Dedifferentiated amniotic fluid mesenchymal stem cell (primary cell): ENCODE measurements at regions not wholly inside any gene's neighbourhood (a gene's known extent, or its start where the extent isn't known, plus 50 kb on each side); places are given as distances from the start of the nearest gene placed in this dataset.

ENCODE experiments used
- DNase-seq: peaks from one replicate; pipeline ENCODE4 v3.0.0-alpha.2; 2016; ENCODE audit errors: extremely low spot score

DNA sequence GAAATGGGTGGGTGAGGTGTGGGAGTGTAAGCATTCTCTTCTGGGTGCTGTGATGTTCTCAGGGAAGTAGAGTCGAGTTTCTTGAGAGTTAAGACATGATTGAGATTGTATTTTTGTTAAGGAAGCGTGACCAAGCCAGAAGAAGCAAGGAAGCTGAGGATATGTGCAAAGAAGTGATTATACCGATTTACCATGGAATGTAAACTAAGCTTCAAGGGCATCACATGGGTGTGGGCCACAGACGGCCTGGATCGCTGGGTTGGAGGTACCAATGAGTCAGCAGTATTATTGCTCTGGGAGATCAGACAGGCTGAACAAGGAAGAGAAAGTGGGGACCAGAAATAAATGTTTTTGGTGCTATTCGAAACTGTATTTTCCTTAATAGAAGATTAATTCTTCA is 184.1 kb upstream of the GMDS start:
- peak; percentile 85 for DNase-seq

DNA sequence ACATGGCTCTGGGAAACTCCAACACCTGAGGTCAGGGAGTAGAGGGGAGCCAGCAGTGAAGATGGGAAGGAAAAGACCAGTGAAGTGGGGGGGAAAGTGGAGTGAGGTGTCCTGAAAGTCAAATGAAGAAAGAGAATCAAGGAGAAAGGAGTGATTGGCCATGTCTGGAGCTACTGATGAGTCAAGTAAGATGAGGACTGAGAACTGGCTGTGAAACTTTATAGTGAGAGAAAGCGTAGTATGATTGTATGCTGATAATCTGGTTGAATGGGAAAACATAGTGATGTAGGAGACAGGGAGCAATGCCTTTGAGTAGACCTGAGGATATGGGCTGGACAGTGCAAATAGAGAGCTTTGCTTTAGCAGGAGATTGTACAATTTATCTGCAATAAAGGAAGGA is 183.6 kb upstream of the GMDS start:
- peak; percentile 39 for DNase-seq

DNA sequence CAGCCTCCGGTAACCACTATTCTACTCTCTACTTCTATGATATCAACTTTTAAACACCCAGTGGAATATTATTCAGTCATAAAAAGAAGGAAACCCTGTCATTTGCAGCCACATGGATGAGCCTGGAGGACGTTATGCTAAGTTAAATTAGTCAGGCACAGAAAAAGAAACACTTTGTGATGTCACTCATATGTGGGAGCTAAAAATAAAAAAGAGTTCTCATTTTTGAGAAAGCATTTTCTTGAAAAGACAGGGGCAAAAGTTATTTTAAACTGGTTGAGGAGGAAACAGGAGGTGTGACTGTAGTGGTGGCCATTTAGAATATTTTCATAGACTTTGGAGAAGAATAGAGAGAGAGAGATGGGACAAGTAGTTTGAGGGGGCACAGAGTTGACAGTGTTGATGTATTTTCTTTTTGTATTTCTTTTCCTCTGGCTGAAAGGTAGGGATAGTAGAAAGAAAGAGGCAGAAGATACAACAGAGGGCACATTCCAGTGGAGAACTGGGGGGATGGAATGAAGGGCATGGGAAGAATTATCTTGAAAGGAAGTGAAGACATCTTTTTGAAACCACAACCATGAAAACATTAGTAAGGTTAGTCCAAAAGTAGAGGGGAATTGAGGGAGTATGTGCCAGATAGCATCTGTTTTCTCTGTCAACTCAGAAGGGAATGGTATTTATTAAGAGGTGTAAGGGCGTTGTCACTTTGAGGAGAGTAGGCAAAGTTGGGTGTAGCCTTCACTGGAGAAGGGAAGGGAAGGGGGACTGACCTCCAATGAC is 181.3 kb upstream of the GMDS start:
- DNase-seq, result peak; percentile 26

DNA sequence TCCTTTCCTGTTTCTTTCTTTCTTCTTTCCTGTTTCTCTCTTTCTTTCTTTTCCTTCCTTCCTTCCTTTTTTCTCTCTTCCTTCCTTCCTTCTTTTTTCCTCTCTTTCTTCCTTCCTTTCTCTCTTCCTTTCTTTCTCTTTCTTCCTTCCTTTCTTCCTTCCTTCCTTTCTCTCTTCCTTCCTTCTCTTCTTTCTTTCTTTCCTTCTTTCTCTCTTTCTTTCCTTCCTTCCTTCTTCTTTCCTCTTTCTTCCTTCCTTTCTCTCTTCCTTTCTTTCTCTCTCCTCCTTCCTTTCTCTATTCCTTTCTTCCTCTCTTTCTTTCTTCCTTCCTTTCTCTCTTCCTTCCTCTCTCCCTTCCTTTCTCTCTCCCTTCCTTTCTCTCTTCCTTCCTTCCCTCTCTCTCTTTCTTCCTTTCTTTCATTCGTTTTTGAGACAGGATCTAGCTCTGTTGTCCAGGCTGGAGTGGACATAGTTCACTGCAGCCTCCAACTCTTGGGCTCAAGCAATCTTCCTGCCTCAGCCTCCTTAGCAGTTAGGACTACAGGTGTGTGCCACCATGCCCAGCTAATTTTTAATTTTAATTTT is 170.8 kb upstream of the GMDS start:
- no peak for DNase-seq

DNA sequence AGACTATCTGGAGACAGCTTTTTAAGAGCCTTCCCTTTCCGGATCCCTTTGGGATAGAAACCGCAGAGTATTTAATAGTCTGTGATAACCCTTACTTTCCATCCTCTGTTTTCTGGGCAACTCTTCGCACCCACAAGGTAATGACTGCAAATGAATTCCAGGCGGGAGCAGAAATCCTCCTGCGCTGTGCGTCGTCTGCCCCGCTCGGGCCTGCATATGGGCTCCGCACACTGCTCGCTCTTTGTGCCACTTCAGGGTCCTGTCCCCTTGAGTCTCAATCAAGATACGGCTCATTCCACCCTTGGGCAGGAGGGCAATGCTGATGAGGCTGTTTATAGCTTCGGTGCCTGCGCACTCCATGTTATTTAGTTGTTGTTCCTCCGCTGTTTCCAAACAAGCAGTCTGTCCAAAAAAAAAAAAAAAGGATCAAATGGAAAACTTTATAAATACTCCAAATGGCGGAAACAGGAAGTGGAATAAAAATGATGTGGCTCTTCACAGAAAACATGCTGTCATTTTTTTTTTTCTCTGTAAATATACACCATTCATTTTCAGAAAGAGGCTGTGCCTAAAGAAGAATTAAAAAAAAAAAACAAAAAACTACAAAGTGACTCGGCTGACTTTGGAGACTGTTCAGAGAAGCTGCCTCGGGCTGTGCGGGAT is 169.6 kb upstream of the GMDS start:
- DNase-seq, result no peak

DNA sequence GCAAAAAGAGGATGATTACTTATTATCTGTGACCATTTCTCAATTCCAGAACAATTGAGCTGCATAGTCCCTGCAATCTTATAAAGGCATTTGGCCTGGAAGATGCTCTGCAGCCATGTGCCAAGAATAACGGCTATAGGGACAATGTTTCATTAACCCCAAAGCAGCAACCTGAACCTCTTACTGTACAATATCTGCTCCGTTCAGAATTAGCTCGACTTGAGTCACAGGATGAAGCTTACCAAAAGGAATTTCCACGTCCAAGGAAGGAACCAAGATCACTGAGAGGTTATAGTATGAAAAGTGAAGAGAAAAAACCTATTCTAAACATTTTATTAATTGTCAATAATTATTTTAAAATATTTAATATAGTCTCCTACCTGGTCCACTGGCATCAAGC is 167.3 kb upstream of the GMDS start:
- DNase-seq, result peak; percentile 32

DNA sequence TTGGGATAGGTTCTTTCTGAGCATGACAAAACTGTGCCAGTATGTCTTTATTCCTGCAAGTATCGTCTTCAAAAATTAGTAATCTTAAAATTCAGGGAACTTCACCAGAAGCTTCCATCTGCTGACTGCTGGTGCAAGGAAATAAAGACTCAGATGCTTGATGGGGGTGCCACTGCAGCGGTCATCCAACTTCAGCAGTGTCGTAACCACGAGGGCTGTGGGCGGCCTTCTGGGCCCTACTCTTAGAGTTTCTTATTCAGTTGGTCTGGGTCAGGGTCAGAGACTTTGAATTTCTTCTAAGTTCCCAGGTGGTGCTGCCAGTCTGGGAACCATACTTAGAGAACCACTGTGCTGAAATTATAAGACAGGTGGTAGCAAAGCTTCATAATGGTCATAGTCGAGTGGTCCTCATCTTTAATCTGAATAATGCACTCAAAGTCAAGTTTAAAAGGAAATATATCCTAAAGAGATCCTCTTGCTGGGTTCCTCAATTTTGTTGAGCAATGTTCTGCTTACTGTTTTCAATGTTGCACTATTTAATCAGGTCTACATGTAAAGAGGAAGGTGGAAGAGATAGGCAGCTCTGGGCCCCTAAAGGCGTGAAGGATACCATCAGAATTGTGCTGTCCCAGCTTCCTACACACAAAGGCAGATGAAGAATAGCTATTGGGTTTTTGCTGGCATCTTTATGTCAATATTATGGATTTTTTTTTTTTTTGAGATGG is 165.4 kb upstream of the GMDS start:
- no peak for DNase-seq

DNA sequence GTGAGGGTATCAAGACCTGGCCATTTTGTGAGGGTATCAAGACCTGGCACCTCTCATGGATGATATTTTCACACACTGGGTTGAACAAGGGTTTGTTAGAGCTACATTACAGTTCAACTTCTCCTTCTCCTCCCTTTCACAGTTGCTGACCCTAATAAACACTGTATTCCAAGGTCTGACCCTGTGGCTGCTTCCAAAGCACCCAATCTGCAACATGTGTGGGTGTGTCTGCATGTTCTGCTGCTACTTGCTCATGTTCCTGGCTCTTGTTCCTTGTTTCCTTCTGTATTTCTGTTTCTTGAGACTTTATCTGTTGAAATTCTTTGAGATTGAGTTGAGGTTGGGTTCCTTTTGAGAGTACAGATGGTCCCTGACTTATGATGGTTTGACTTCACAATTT is 162.1 kb upstream of the GMDS start:
- DNase-seq, result no peak

DNA sequence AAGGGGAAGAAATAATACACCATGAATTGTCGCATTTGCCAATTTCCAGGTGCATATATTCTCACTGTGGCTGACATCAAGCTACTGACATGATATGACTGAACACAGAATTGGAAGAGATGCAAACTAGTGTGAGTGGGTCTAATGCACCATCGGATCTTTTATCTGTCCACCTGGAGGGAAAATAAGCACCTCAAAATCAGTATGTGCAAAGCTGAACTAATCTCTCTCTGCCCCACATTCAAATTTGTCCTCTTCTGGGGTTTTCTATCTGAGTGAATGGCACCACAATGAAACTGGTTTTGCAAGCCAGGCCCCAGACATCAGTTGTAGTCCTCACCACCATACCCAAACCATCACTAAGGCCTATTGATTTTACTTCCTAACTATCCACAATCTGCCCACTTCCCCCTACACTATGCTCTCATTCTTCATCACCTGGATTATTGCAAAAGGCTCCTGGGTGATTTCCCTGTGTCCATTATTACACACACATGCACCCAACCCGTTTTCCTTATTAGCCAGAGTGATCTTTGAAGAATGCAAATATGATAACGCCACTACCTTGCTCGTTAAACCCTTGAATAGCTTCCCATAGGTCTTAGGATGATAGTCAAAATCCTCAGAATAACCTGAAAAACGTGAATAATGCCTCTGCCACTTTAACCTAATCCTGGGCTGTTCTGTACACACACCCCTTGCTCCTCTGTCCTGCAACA is 159.0 kb upstream of the GMDS start:
- no peak for DNase-seq

DNA sequence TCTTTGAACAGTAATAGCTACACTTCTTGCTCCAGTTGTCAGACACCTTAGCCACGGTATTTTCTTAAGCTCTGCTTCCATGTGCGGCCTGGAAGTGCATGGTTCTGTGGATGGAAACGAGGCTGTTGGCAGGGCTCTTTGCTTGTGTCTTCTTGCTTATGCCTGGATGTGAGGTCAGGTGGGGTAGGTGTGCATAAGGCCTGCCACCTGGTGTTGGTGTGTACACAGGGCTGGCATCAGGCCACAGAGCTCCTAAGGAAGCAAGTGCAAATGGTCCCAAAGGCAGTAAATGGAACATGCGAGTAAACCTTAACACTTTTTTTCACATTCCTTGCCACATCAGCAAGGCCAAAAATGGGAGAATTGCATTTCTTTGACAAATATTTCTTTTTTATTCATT is 158.1 kb upstream of the GMDS start:
- no peak for DNase-seq

DNA sequence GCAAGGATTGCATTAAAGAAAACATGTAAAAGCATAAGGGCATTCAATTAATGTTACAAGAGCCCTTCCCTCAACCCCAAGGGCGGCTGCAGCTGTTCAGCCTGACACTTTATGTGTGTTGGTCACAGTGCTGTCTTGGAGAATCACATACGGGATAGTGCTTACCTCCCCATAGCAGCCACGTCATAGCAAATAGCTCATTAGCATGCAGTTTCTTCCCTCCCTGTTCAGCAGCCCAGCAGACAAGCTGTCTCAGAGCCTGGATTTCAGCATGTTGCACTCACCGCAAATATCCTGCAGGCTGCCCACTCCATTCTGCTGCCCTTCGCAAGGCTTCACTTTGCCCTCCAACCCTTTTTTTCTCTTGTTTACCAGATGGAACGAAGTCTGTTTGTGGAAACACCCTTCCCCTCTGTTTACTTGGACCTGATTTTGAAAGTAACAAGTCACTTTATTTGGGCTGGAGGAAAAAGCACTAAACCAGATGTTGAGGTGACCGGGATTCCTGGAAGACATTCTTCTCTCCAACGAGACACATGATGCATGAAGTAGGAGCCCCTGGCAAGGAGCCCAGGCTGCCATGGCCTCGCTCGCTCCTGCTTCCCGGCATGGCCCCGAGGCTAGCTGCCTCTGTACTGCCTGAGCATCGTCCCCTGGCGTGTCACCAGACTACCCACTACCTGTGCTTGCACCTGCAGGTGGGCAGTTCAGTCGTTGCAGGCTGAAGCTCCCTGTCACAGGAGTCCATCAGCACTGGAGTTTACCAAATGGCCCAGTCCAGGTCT is 151.6 kb upstream of the GMDS start:
- DNase-seq, result peak; percentile 81

DNA sequence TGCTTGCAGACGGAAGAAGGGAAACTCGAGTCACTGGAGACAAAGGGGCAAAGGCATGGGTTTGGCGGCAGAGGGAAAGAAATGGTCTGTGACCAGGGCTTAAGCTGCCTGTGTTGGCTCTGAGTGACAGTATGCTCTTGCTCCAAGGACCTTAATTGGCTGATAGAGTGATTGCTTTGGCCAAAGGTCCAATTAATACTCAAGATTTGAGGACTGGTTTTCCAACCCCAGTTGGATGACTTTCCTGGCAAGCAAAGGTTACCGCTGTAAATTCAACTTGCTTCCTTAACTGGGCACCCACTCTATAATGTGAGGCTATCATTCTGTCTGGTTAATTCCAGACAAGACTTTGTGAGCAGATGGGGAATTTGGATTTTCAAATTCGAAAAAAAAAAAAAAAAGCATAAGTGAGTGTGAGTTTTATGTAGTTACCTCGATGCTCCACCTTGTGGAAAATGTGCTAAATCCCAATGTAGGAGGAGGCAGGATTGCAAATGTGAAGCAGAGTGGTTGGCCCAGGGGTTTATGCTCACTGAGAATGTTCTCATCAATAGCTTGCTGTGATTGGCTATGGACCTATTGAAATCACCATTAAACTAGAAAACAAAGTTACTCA is 150.7 kb upstream of the GMDS start:
- no peak for DNase-seq

DNA sequence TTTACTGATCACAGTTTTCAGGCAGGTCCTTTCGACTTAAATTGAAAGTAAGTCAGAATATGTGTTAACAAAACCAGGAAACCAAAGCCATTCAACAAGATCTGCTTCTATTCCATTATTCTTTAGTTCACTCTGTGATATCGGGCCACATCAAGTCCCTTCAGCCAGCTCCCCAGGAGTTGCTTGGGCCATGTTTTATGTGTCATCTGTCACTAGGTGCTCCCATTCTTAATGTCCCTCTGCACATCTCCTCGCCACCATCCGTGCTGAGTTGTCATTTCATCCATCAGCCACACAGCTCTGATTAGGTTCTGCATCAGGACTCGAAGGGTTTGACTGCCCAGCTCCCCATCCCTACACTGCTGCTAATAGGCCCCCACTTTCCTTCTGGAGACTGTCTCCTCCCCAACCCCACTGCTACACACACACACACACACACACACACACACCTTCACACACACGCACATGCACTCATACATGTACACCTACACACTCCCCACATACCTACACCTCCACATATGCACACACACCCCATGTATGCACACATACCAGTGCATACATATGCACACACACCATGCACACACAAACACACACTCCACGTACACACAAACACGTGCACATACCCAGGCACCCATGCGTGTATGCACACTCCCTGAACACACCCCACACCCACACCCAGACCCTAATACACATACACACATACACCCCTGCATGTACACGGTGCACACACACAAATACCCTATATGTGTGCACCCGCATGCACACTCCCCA is 143.3 kb upstream of the GMDS start:
- DNase-seq, result no peak

DNA sequence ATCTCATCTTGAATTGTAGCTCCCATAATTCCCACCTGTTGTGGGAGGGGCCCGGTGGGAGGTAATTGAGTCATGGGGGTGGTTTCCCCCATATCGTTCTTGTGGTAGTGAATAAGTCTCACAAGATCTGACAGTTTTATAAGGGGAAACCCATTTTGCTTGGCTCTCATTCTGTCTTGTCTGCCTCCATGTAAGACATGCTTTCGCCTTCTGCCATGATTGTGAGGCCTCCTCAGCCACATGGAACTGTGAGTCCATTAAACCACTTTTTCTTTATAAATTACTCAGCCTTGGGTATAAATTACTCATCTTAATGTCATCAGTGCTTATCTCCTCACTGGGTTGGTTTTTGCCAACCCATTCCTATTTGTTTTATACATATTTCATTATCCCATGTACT is 142.0 kb upstream of the GMDS start:
- no peak for DNase-seq

DNA sequence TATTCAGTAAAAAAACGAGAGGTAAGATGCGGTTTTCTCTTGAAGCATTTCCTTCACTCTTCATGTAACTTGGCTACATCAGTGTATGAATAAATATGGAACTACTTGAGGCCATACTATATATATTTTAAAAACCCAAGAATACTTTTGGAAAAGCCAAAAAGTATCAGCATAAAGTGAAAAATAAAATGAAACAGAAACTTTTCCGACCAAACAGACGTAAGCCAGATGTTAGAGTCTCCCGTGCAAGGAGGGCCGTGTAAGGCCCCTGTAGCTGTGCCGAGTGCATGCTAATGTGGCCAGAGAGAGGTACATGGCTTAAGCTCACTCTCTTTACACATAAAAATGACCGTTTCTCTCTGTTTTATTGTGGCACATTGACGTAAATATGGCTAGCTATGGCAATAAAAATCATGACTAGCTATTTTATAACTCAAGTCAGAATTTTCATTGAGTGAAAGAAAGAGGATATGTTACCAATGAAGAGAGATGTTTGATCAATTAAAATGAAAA is 140.1 kb upstream of the GMDS start:
- DNase-seq, result no peak

DNA sequence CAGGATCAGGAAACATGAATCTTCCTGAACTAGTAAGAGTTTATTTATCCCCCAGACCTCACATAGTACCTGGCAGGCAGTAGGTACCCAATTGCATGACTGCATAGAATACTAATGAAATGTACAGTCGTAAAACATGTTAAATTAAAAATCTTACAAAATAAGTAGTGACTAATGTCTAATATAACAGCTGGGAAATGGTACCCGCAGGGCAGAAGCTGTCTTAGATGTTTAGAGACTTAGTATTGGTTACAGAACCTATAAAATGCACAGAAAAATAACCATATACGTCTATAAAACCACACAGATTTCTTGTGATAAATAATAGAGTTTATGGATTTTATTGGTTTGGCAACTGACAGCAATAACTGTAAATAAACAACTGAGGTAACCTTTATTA is 139.1 kb upstream of the GMDS start:
- DNase-seq, result no peak

DNA sequence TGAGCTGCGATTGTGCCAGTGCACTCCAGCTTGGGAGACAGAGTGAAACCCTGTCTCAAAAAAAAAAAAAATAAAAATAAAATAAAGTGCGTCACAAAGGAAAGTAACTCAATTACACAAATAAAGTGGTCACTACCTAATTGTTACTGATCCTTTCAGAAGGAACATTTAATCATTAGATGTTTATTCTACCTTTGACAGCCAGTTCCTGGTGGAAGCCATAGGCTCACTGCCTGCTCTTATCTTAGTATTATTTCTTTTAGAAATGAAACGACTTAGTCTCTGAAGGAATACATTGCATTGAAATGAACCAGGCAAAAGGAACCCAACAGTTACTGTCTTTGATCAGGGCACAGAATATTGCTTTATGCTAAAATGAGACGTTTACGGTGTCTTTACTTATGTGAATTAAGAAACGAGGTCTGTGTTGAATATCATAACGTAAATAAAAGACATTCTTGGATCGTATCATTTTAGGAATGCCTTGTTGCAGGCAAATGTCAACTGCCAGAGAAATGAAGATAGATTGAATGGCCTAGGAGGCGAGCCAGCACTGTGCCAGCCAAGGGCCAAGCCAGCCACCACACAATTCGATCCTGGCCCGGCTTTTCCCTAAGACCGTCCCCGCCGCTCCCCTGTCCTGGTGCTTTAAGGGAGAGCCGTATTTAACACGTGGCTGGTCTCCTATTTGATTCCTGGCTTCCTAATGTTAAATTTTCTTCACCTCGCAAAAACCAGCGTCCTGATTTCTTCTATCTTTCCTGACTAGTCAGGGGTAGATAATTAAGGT is 136.7 kb upstream of the GMDS start:
- no peak for DNase-seq

DNA sequence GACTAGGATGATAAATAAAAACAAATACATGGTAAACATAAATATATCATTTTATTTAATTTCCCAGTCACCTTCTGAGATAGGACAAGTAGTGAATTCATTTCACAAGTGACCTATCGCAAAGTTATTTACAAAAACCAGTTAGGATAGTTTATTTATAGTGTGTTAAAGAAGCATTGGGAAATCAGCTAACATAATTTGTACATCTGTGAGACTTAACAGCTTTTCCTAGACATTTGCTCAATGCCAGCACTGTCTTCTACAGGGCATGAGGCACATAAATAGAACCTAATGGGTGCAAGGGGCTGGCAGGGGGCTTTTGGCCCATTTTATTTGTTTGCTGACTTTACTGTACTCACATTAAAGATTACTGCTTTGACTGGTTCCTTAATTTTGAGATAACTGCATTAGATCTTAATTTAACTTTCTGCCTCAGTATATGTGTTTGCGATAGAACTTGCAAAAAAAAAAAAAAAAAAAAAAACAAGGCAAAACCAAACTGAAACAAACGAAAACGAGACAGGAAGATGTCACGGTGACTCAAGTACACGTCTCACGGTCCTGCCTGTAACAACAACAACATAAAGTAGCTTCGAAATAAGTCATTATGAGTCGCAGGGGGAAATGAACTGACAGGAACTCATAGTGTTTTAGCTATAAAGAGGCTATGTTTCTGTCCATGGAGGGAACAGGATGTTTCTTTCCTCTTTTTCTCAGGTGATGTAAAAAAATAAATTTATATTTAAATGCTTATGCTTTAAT is 133.7 kb upstream of the GMDS start:
- DNase-seq, result peak; percentile 40
